BLaER1 (cell line): ENCODE measurements at regions not wholly inside any gene's neighbourhood (a gene's known extent, or its start where the extent isn't known, plus 50 kb on each side); places are given as distances from the start of the nearest gene placed in this dataset.

Source experiments
- H3K27ac ChIP-seq: shearing (Covaris generic); formaldehyde crosslinking; 2 replicates; pipeline ENCODE4 v1.8.1; 2022
- H3K27me3 ChIP-seq: shearing (Covaris generic); formaldehyde crosslinking; 2 replicates; pipeline ENCODE4 v1.8.1; 2022
- H3K36me3 ChIP-seq: shearing (Covaris generic); formaldehyde crosslinking; 2 replicates; pipeline ENCODE4 v1.8.1; 2022
- H3K4me1 ChIP-seq: shearing (Covaris generic); formaldehyde crosslinking; 2 replicates; pipeline ENCODE4 v1.8.1; 2022
- H3K4me2 ChIP-seq: shearing (Covaris generic); formaldehyde crosslinking; 2 replicates; pipeline ENCODE4 v1.8.1; 2022
- H3K4me3 ChIP-seq: shearing (Covaris generic); formaldehyde crosslinking; 2 replicates; pipeline ENCODE4 v1.8.1; 2022
- H3K9ac ChIP-seq: shearing (Covaris generic); formaldehyde crosslinking; 2 replicates; pipeline ENCODE4 v1.8.1; 2022
- H3K9me3 ChIP-seq: shearing (Covaris generic); formaldehyde crosslinking; 2 replicates; pipeline ENCODE4 v1.8.1; 2022
- H4K20me1 ChIP-seq: shearing (Covaris generic); formaldehyde crosslinking; 2 replicates; pipeline ENCODE4 v1.8.1; 2022
- Cebpa-rat ChIP-seq: shearing (Covaris generic); IDR thresholded peaks from 2 replicates; pipeline ENCODE4 v1.8.1; 2022

GRCh38 chr6:112835078-112835477 lies 487.9 kb downstream of the RFPL4B start:
- no peak overlapping the region for H3K4me3 ChIP-seq
- H3K9ac ChIP-seq, result no peak overlapping the region
- no peaks in the 10 kb centered on the region for H4K20me1 ChIP-seq
- H3K27me3 ChIP-seq, result no peaks in the 10 kb centered on the region
- H3K27ac ChIP-seq, result no peak overlapping the region
- H3K4me1 ChIP-seq, result no peaks in the 10 kb centered on the region
- H3K36me3 ChIP-seq, result no peaks in the 10 kb centered on the region
- no peaks in the 10 kb centered on the region for H3K9me3 ChIP-seq
- TF ChIP-seq Cebpa-rat, result no peak
- H3K4me2 ChIP-seq, result no peak overlapping the region

GRCh38 chr6:112839525-112839961 lies 492.4 kb downstream of the RFPL4B start:
- H3K9me3 ChIP-seq, result no peaks in the 10 kb centered on the region
- no peak overlapping the region for H3K4me3 ChIP-seq
- H4K20me1 ChIP-seq, result no peaks in the 10 kb centered on the region
- H3K36me3 ChIP-seq, result no peaks in the 10 kb centered on the region
- H3K4me1 ChIP-seq, result no peaks in the 10 kb centered on the region
- H3K4me2 ChIP-seq, result no peak overlapping the region
- H3K27me3 ChIP-seq, result no peaks in the 10 kb centered on the region
- TF ChIP-seq Cebpa-rat, result no peak
- H3K9ac ChIP-seq, result no peak overlapping the region
- no peak overlapping the region for H3K27ac ChIP-seq

DNA sequence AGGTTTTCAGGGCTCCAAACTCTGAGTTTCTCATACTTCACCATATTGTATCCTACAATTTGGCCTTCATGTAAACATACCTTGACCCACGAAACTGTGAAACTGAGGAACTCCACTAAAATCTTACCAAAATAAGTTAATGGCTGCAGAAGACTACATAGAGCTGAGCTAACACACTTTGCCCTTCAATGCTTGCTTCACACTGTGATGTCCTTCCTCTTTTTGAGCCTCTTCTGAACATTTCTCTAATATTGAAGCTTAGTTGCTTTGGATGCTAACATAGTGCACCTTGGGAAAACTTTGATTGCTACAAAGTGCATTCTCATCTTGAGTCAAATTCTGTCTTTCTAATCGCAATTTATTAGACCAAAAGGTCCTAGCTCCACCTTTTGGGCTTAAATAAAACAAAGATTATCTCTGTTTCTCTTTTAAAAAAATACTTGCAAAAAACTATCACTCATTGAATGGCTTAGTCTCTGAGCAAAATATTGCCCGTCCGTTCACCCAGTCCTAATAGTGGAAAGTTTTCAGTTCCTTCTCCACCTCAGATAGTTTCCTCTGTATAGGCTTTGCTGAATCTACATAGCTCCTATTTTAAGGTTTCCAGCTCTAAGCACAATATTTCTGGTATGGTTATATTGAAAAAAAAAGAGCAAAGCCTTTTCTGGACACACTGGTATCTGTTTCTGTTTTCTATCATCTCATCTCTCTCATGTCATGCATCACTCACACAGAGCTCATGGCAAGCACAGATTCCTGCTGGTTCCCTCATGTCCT lies 494.6 kb downstream of the RFPL4B start:
- no peak overlapping the region for H3K27ac ChIP-seq
- no peak overlapping the region for H3K4me2 ChIP-seq
- no peak overlapping the region for H3K9ac ChIP-seq
- no peaks in the 10 kb centered on the region for H3K36me3 ChIP-seq
- no peaks in the 10 kb centered on the region for H4K20me1 ChIP-seq
- no peak overlapping the region for H3K4me3 ChIP-seq
- H3K9me3 ChIP-seq, result no peaks in the 10 kb centered on the region
- no peaks in the 10 kb centered on the region for H3K27me3 ChIP-seq
- H3K4me1 ChIP-seq, result no peaks in the 10 kb centered on the region
- TF ChIP-seq Cebpa-rat, result no peak

- Histone ChIP-seq H3K9ac (no peak overlapping the region), H3K9me3 (no peaks in the 10 kb centered on the region), H3K27me3 (no peaks in the 10 kb centered on the region), H3K36me3 (no peaks in the 10 kb centered on the region), H4K20me1 (no peaks in the 10 kb centered on the region), H3K4me2 (no peak overlapping the region), H3K27ac (no peak overlapping the region), H3K4me1 (no peaks in the 10 kb centered on the region), H3K4me3 (no peak overlapping the region)
- no peak for TF ChIP-seq Cebpa-rat
These were observed 495.2 kb downstream of the RFPL4B start for GRCh38 chr6:112842330-112842685.

DNA sequence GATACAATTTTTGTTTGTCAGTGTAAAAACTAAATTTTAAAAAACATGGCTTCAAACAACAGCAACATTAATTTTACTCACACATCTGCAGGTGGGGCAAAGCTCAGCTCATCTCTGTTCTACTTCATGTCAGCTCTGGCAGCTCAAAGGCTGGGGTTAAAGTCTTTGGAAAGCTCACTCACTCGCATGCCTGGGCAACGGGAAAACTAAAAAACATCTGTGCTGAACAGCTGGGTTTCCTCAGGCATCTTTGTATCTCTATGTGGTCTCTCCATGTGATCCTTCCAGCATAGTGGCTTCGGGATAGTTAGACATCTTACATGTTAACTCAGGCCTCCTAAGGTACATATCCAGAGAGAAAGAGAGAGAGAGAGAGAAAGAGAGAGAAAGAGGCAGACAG lies 499.6 kb downstream of the RFPL4B start:
- Histone ChIP-seq H3K4me1 (no peaks in the 10 kb centered on the region), H3K27ac (no peak overlapping the region), H3K4me3 (no peak overlapping the region), H3K4me2 (no peak overlapping the region), H3K36me3 (no peaks in the 10 kb centered on the region), H3K27me3 (no peaks in the 10 kb centered on the region), H3K9me3 (no peaks in the 10 kb centered on the region), H4K20me1 (no peaks in the 10 kb centered on the region), H3K9ac (no peak overlapping the region)
- TF ChIP-seq Cebpa-rat, result no peak

GRCh38 chr6:112851146-112851545 lies 504.0 kb downstream of the RFPL4B start:
- no peak overlapping the region for H3K4me2 ChIP-seq
- no peaks in the 10 kb centered on the region for H3K27me3 ChIP-seq
- H3K9me3 ChIP-seq, result no peaks in the 10 kb centered on the region
- H3K27ac ChIP-seq, result no peak overlapping the region
- no peak overlapping the region for H3K9ac ChIP-seq
- no peak overlapping the region for H3K4me3 ChIP-seq
- no peak for TF ChIP-seq Cebpa-rat
- H3K36me3 ChIP-seq, result no peaks in the 10 kb centered on the region
- no peaks in the 10 kb centered on the region for H3K4me1 ChIP-seq
- H4K20me1 ChIP-seq, result no peaks in the 10 kb centered on the region

- H3K36me3 ChIP-seq, result no peaks in the 10 kb centered on the region
- H3K9me3 ChIP-seq, result no peaks in the 10 kb centered on the region
- H3K27ac ChIP-seq, result no peak overlapping the region
- H3K4me3 ChIP-seq, result no peak overlapping the region
- H3K4me1 ChIP-seq, result no peaks in the 10 kb centered on the region
- TF ChIP-seq Cebpa-rat, result no peak
- no peaks in the 10 kb centered on the region for H4K20me1 ChIP-seq
- no peak overlapping the region for H3K9ac ChIP-seq
- H3K4me2 ChIP-seq, result no peak overlapping the region
- H3K27me3 ChIP-seq, result no peaks in the 10 kb centered on the region
These were observed 506.0 kb downstream of the RFPL4B start for GRCh38 chr6:112853162-112853561.

DNA sequence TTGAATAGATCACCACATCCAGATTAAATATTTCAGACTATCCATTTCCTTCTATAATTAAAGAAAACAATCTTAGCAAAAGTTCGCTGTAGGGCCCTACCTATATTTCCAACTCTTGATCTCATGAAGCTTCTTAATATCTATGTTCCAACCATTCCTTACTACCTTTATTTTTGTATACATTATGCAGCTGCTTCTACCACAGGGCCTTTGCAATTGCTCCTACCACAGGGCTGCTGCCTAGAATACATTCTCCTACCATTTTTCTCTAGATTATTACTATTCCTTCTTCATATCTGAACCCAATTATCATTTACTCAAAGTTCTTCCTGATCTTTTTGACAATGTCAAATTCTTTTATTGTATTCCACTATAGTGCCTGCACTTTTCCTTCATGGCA lies 516.6 kb downstream of the RFPL4B start:
- H3K4me2 ChIP-seq, result no peak overlapping the region
- no peaks in the 10 kb centered on the region for H3K9me3 ChIP-seq
- no peaks in the 10 kb centered on the region for H4K20me1 ChIP-seq
- no peaks in the 10 kb centered on the region for H3K4me1 ChIP-seq
- no peak overlapping the region for H3K27ac ChIP-seq
- no peaks in the 10 kb centered on the region for H3K36me3 ChIP-seq
- H3K27me3 ChIP-seq, result no peaks in the 10 kb centered on the region
- H3K9ac ChIP-seq, result no peak overlapping the region
- TF ChIP-seq Cebpa-rat, result no peak
- H3K4me3 ChIP-seq, result no peak overlapping the region

- Histone ChIP-seq H3K27ac (no peak overlapping the region), H3K27me3 (no peaks in the 10 kb centered on the region), H3K4me3 (no peak overlapping the region), H3K36me3 (no peaks in the 10 kb centered on the region), H4K20me1 (no peaks in the 10 kb centered on the region), H3K4me1 (no peaks in the 10 kb centered on the region), H3K9ac (no peak overlapping the region), H3K9me3 (peaks cover 9% of the 10 kb centered on the region; the same call in 1 of the 2 replicates), H3K4me2 (no peak overlapping the region)
- no peak for TF ChIP-seq Cebpa-rat
These were observed 518.0 kb downstream of the RFPL4B start for GRCh38 chr6:112865131-112865530.

DNA sequence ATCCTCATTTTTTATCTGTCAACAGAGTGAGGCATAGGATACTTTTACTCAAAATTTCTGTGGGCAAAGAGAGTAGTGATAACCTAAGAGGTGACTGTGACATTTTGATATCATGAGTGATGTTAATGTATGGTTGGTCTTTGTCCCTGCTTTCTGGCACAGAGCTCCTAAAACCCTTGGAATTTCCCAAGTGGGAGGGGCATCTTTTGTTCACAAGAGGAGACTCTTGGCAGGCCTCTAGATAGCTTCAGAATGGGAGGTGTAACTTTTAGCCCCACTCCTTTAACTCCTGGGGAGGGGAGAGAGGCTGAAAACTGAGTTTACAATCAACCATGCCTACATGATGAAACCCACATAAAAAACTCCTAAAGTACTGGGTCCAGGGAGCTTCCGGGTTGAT lies 527.8 kb downstream of the RFPL4B start:
- H3K36me3 ChIP-seq, result no peaks in the 10 kb centered on the region
- no peaks in the 10 kb centered on the region for H3K27me3 ChIP-seq
- no peak overlapping the region for H3K9ac ChIP-seq
- no peaks in the 10 kb centered on the region for H3K9me3 ChIP-seq
- no peak for TF ChIP-seq Cebpa-rat
- no peaks in the 10 kb centered on the region for H4K20me1 ChIP-seq
- H3K4me3 ChIP-seq, result no peak overlapping the region
- no peaks in the 10 kb centered on the region for H3K4me1 ChIP-seq
- no peak overlapping the region for H3K4me2 ChIP-seq
- no peak overlapping the region for H3K27ac ChIP-seq
